ENCODE measurements at regions not wholly inside any gene's neighbourhood (a gene's known extent, or its start where the extent isn't known, plus 50 kb on each side); places are given as distances from the start of the nearest gene placed in this dataset.

GRCh38 chr1:55697997-55698535, 482.9 kb upstream of the USP24 start:
- TF ChIP-seq TCF12 (IDR thresholded peaks at IDR 0.05; ENCODE audit: low read depth) (no peak), MAX (IDR thresholded peaks at IDR 0.05) (no peak), RAD21 (IDR thresholded peaks at IDR 0.05; ENCODE audit: low read depth) (no peak), TAF1 (IDR thresholded peaks at IDR 0.05; ENCODE audit: low read depth) (no peak), FOXM1 (IDR thresholded peaks at IDR 0.05; ENCODE audit: borderline replicate concordance, low read depth) (no peak), EP300 (IDR thresholded peaks at IDR 0.05; ENCODE audit: borderline replicate concordance) (no peak), CEBPB (IDR thresholded peaks at IDR 0.05) (no peak), NFIC (IDR thresholded peaks at IDR 0.05) (no peak), EGR1 (IDR thresholded peaks at IDR 0.05) (no peak), CREB1 (IDR thresholded peaks at IDR 0.05; ENCODE audit: low read depth) (no peak), TEAD4 (IDR thresholded peaks at IDR 0.05) (no peak), ZBTB7A (IDR thresholded peaks at IDR 0.05; ENCODE audit: low read depth) (no peak)
- TF ChIP-seq, protein P1, sequence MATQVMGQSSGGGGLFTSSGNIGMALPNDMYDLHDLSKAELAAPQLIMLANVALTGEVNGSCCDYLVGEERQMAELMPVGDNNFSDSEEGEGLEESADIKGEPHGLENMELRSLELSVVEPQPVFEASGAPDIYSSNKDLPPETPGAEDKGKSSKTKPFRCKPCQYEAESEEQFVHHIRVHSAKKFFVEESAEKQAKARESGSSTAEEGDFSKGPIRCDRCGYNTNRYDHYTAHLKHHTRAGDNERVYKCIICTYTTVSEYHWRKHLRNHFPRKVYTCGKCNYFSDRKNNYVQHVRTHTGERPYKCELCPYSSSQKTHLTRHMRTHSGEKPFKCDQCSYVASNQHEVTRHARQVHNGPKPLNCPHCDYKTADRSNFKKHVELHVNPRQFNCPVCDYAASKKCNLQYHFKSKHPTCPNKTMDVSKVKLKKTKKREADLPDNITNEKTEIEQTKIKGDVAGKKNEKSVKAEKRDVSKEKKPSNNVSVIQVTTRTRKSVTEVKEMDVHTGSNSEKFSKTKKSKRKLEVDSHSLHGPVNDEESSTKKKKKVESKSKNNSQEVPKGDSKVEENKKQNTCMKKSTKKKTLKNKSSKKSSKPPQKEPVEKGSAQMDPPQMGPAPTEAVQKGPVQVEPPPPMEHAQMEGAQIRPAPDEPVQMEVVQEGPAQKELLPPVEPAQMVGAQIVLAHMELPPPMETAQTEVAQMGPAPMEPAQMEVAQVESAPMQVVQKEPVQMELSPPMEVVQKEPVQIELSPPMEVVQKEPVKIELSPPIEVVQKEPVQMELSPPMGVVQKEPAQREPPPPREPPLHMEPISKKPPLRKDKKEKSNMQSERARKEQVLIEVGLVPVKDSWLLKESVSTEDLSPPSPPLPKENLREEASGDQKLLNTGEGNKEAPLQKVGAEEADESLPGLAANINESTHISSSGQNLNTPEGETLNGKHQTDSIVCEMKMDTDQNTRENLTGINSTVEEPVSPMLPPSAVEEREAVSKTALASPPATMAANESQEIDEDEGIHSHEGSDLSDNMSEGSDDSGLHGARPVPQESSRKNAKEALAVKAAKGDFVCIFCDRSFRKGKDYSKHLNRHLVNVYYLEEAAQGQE (IDR thresholded peaks at IDR 0.05; ENCODE audit: low read depth): no peak
